ENCODE measurements at regions not wholly inside any gene's neighbourhood (a gene's known extent, or its start where the extent isn't known, plus 50 kb on each side); places are given as distances from the start of the nearest gene placed in this dataset.

DNA sequence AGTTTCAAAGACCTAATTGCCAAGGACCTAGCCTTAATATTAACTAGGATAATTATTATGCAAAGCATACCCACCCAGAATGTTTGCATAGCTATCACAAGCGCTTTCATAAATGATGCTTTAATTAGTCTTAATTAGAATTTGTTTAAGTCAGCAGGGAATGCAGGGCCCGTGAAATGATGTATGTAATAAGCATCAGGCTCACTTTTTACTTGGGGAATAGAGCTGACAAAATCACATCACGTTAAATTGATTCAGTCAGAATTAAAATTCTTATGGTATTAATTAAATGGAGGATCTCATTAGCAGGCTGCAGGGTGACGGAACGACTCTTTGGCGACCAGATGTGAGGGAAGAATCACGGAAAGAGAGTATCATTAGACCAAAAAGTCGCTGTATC lies 264.5 kb downstream of the GPD2 start:
- H3K9me3 ChIP-seq (ENCODE audit: low read length) = no peaks in the 10 kb centered on the region
- intact Hi-C loops (cut with micrococcal nuclease; ENCODE audit: unreplicated experiment) = no loop called here
- ChIA-PET CTCF (ENCODE audit: unreplicated experiment) (no interaction called here), POLR2A (interaction anchor here (0.7 to 1.1 kb wide), 2 partner anchors 9 to 751 kb away, joined by 3 read pairs; no protein-coding TSS in a partner anchor)
- H2AFZ ChIP-seq (ENCODE audit: low read length) = no peak overlapping the region
- DNase-seq (ENCODE audit: low spot score) = no peak
- no peak overlapping the region for H3K27ac ChIP-seq (ENCODE audit: low read depth, low read length, poor library complexity, severe bottlenecking)
- no peaks in the 10 kb centered on the region for H4K20me1 ChIP-seq (ENCODE audit: insufficient read depth, low read length)
- no peak overlapping the region for H3K4me2 ChIP-seq (ENCODE audit: low read length)
- no peaks in the 10 kb centered on the region for H3K79me2 ChIP-seq (ENCODE audit: insufficient read depth, low read depth, low read length)
- no peak overlapping the region for H3K4me3 ChIP-seq (ENCODE audit: low read depth, low read length, poor library complexity, severe bottlenecking)
- no peaks in the 10 kb centered on the region for H3K4me1 ChIP-seq (ENCODE audit: insufficient read depth, low read length, poor library complexity, severe bottlenecking)
- TF ChIP-seq CTCF (conservative IDR thresholded peaks at IDR 0.05; ENCODE audit: low read length) (no peak), EZH2phosphoT487 (IDR thresholded peaks at IDR 0.05; ENCODE audit: borderline replicate concordance, low read depth, low read length) (no peak)
- BruUV-seq (replicated peaks) = no TSS peak
- no peaks in the 10 kb centered on the region for H3K9me2 ChIP-seq (ENCODE audit: insufficient read depth, low read length)
- no peaks in the 10 kb centered on the region for H3K36me3 ChIP-seq (ENCODE audit: insufficient read depth, low read length)

DNA sequence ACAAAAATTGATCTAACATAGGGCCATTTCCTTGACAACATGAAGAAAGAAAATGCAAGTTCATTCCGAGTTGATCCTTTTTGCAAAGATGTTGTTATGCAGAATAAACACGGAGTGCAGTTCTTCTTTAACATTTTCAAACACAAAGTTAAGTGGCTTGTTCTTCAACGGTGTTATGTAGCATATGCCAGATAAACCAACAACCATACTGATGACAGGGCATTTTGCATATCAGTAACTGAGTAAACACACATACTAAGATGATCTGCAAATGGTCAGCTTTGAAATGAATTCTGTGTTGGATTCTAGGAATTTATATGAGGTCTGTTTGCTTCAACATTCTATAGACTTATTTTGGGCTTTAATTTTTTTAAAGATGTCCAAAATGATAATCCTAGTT lies 266.4 kb downstream of the GPD2 start:
- H3K79me2 ChIP-seq (ENCODE audit: insufficient read depth, low read depth, low read length) = no peaks in the 10 kb centered on the region
- H3K36me3 ChIP-seq (ENCODE audit: insufficient read depth, low read length) = no peaks in the 10 kb centered on the region
- DNase-seq (ENCODE audit: low spot score) = no peak
- BruUV-seq (replicated peaks) = no TSS peak
- intact Hi-C loops (cut with micrococcal nuclease; ENCODE audit: unreplicated experiment) = no loop called here
- no peaks in the 10 kb centered on the region for H3K4me1 ChIP-seq (ENCODE audit: insufficient read depth, low read length, poor library complexity, severe bottlenecking)
- no peak overlapping the region for H3K4me2 ChIP-seq (ENCODE audit: low read length)
- no peak overlapping the region for H3K27ac ChIP-seq (ENCODE audit: low read depth, low read length, poor library complexity, severe bottlenecking)
- H4K20me1 ChIP-seq (ENCODE audit: insufficient read depth, low read length) = no peaks in the 10 kb centered on the region
- H3K4me3 ChIP-seq (ENCODE audit: low read depth, low read length, poor library complexity, severe bottlenecking) = no peak overlapping the region
- CTCF ChIA-PET (ENCODE audit: unreplicated experiment) = no interaction called here
- TF ChIP-seq CTCF (conservative IDR thresholded peaks at IDR 0.05; ENCODE audit: low read length) (no peak), EZH2phosphoT487 (IDR thresholded peaks at IDR 0.05; ENCODE audit: borderline replicate concordance, low read depth, low read length) (no peak)
- no peaks in the 10 kb centered on the region for H3K9me2 ChIP-seq (ENCODE audit: insufficient read depth, low read length)
- H2AFZ ChIP-seq (ENCODE audit: low read length) = no peak overlapping the region
- POLR2A ChIA-PET = no interaction called here
- H3K9me3 ChIP-seq (ENCODE audit: low read length) = no peaks in the 10 kb centered on the region

GRCh38 chr2:156703642-156704041 lies 267.5 kb downstream of the GPD2 start:
- Histone ChIP-seq H3K27ac (ENCODE audit: low read depth, low read length, poor library complexity, severe bottlenecking) (no peak overlapping the region), H2AFZ (ENCODE audit: low read length) (no peak overlapping the region), H3K4me1 (ENCODE audit: insufficient read depth, low read length, poor library complexity, severe bottlenecking) (no peaks in the 10 kb centered on the region), H3K4me2 (ENCODE audit: low read length) (no peak overlapping the region), H3K9me3 (ENCODE audit: low read length) (no peaks in the 10 kb centered on the region), H3K4me3 (ENCODE audit: low read depth, low read length, poor library complexity, severe bottlenecking) (no peak overlapping the region), H4K20me1 (ENCODE audit: insufficient read depth, low read length) (no peaks in the 10 kb centered on the region), H3K79me2 (ENCODE audit: insufficient read depth, low read depth, low read length) (no peaks in the 10 kb centered on the region), H3K36me3 (ENCODE audit: insufficient read depth, low read length) (no peaks in the 10 kb centered on the region), H3K9me2 (ENCODE audit: insufficient read depth, low read length) (no peaks in the 10 kb centered on the region)
- CTCF ChIA-PET (ENCODE audit: unreplicated experiment) = no interaction called here
- POLR2A ChIA-PET = interaction anchor here (1.0 kb wide), 1 partner anchor 19 kb away, joined by 4 read pairs; no protein-coding TSS in a partner anchor
- TF ChIP-seq EZH2phosphoT487 (IDR thresholded peaks at IDR 0.05; ENCODE audit: borderline replicate concordance, low read depth, low read length) = no peak
- BruUV-seq (replicated peaks) = no TSS peak
- intact Hi-C loops (cut with micrococcal nuclease; ENCODE audit: unreplicated experiment) = no loop called here
- no peak for DNase-seq (ENCODE audit: low spot score)

Measured in OCI-LY7 (cell line).